Neural cell (in vitro differentiated cells): ENCODE measurements at regions not wholly inside any gene's neighbourhood (a gene's known extent, or its start where the extent isn't known, plus 50 kb on each side); places are given as distances from the start of the nearest gene placed in this dataset.

Experiments used
- EZH2 ChIP-seq: fragments of 200-600, 300-800 bp; shearing (Covaris generic), sonication (generic); IDR thresholded peaks from 2 replicates; pipeline ENCODE4 v1.6.1; 2014; ENCODE audit warnings: antibody characterized with exemption, low read length, borderline replicate concordance, mild to moderate bottlenecking; ENCODE audit not compliant: insufficient read depth, poor library complexity, severe bottlenecking
- POLR2AphosphoS5 ChIP-seq: IDR thresholded peaks from 2 replicates; pipeline ENCODE4 v1.6.1; 2012
- TF ChIP-seq, protein P1 (sequence below): fragments of 450-650 bp; IDR thresholded peaks from 2 replicates; pipeline ENCODE4 v1.5.1; 2014; ENCODE audit warnings: antibody characterized with exemption, mild to moderate bottlenecking, moderate library complexity; ENCODE audit not compliant: poor library complexity, severe bottlenecking

- no peak for TF ChIP-seq POLR2AphosphoS5
- no peak for TF ChIP-seq EZH2
- TF ChIP-seq, protein P1, sequence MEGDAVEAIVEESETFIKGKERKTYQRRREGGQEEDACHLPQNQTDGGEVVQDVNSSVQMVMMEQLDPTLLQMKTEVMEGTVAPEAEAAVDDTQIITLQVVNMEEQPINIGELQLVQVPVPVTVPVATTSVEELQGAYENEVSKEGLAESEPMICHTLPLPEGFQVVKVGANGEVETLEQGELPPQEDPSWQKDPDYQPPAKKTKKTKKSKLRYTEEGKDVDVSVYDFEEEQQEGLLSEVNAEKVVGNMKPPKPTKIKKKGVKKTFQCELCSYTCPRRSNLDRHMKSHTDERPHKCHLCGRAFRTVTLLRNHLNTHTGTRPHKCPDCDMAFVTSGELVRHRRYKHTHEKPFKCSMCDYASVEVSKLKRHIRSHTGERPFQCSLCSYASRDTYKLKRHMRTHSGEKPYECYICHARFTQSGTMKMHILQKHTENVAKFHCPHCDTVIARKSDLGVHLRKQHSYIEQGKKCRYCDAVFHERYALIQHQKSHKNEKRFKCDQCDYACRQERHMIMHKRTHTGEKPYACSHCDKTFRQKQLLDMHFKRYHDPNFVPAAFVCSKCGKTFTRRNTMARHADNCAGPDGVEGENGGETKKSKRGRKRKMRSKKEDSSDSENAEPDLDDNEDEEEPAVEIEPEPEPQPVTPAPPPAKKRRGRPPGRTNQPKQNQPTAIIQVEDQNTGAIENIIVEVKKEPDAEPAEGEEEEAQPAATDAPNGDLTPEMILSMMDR, result no peak
Observed at GRCh38 chr9:2271426-2271825, 256.3 kb downstream of the SMARCA2 start.
